ENCODE measurements at regions not wholly inside any gene's neighbourhood (a gene's known extent, or its start where the extent isn't known, plus 50 kb on each side); places are given as distances from the start of the nearest gene placed in this dataset.

GRCh38 chr14:44634692-44635091, 127.6 kb upstream of the FSCB start:
- H4K20me1 ChIP-seq: no peaks in the 10 kb centered on the region
- no peaks in the 10 kb centered on the region for H3K27me3 ChIP-seq
- no peak for TF ChIP-seq Cebpa-rat (IDR thresholded peaks at IDR 0.05)
- H3K36me3 ChIP-seq: no peaks in the 10 kb centered on the region
- H3K4me2 ChIP-seq: no peak overlapping the region
- no peaks in the 10 kb centered on the region for H3K9me3 ChIP-seq
- H3K4me3 ChIP-seq: no peak overlapping the region
- H3K4me1 ChIP-seq: peaks cover 1% of the 10 kb centered on the region
- no peak overlapping the region for H3K9ac ChIP-seq
- no peak overlapping the region for H3K27ac ChIP-seq

GRCh38 chr14:44626423-44626822, 119.3 kb upstream of the FSCB start:
- TF ChIP-seq Cebpa-rat (IDR thresholded peaks at IDR 0.05): no peak
- no peaks in the 10 kb centered on the region for H3K27me3 ChIP-seq
- H3K36me3 ChIP-seq: no peaks in the 10 kb centered on the region
- no peaks in the 10 kb centered on the region for H3K4me1 ChIP-seq
- no peak overlapping the region for H3K27ac ChIP-seq
- no peaks in the 10 kb centered on the region for H3K9me3 ChIP-seq
- no peaks in the 10 kb centered on the region for H4K20me1 ChIP-seq
- no peak overlapping the region for H3K4me2 ChIP-seq
- H3K4me3 ChIP-seq: no peak overlapping the region
- no peak overlapping the region for H3K9ac ChIP-seq

GRCh38 chr14:44625098-44625497, 118.0 kb upstream of the FSCB start:
- Histone ChIP-seq H3K36me3 (no peaks in the 10 kb centered on the region), H3K27ac (no peak overlapping the region), H3K9me3 (no peaks in the 10 kb centered on the region), H3K9ac (no peak overlapping the region), H4K20me1 (no peaks in the 10 kb centered on the region), H3K4me2 (no peak overlapping the region), H3K4me3 (no peak overlapping the region), H3K4me1 (no peaks in the 10 kb centered on the region), H3K27me3 (no peaks in the 10 kb centered on the region)
- no peak for TF ChIP-seq Cebpa-rat (IDR thresholded peaks at IDR 0.05)

- H3K9me3 ChIP-seq: no peaks in the 10 kb centered on the region
- H3K4me2 ChIP-seq: no peak overlapping the region
- H3K4me3 ChIP-seq: no peak overlapping the region
- no peak overlapping the region for H3K27ac ChIP-seq
- H3K27me3 ChIP-seq: no peaks in the 10 kb centered on the region
- no peaks in the 10 kb centered on the region for H4K20me1 ChIP-seq
- no peaks in the 10 kb centered on the region for H3K36me3 ChIP-seq
- H3K4me1 ChIP-seq: no peaks in the 10 kb centered on the region
- no peak for TF ChIP-seq Cebpa-rat (IDR thresholded peaks at IDR 0.05)
- no peak overlapping the region for H3K9ac ChIP-seq
These were observed 113.3 kb upstream of the FSCB start for GRCh38 chr14:44620121-44621019.

DNA sequence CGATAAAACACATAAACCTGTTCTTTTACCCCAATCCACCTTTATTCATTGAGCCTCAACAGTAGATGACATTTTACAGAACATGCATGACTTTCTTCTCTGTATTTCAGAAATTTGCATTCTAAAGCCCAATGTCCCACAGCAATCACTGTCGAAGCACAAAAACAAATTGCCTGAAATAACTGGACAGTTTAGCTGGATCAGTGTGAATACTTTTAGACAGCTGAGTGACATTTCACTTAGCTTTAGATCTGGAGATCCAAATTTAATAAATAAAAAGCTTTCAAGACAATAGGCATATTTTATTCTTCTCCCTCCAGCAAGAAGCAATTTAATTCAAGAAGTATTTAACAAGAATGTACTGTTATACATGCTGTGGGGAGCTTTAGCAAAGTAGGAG, 109.1 kb upstream of the FSCB start:
- Histone ChIP-seq H3K27me3 (no peaks in the 10 kb centered on the region), H3K4me1 (no peaks in the 10 kb centered on the region), H3K4me2 (no peak overlapping the region), H3K9me3 (no peaks in the 10 kb centered on the region), H3K9ac (no peak overlapping the region), H3K27ac (no peak overlapping the region), H4K20me1 (no peaks in the 10 kb centered on the region), H3K4me3 (no peak overlapping the region), H3K36me3 (no peaks in the 10 kb centered on the region)
- TF ChIP-seq Cebpa-rat (IDR thresholded peaks at IDR 0.05): no peak

DNA sequence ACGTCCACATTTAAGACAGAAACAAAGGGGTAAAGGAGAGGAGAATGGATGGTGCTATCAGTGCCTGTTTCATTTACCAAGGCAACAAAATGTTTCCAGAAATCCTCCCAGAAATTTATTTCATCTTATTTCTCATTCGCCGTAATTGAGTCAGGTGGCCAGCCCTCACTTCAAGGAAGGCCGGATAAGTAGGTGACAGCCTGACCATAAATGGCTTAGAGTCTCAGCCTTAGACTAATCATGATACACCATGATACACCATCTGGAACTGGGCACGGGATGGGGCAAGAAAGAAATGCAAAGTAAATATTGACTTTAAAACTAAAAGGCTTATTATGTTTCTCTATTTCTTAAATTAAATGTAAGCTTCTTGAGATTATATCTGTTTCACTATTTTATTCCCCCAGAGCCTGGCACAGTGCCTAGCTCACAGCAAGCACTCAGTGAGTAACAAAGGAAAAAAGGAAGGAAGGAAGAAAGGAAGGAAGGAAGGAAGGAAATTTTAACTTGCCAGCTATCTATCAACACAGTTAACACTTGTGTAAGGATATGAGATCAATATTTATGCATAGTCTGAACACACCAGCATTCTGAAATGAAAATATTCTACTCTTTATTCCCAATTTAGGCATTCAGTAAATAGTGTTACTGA, 106.1 kb upstream of the FSCB start:
- no peaks in the 10 kb centered on the region for H3K36me3 ChIP-seq
- H3K27ac ChIP-seq: no peak overlapping the region
- H3K4me1 ChIP-seq: no peaks in the 10 kb centered on the region
- no peak overlapping the region for H3K4me3 ChIP-seq
- no peaks in the 10 kb centered on the region for H3K27me3 ChIP-seq
- no peak for TF ChIP-seq Cebpa-rat (IDR thresholded peaks at IDR 0.05)
- no peaks in the 10 kb centered on the region for H3K9me3 ChIP-seq
- no peak overlapping the region for H3K4me2 ChIP-seq
- H4K20me1 ChIP-seq: no peaks in the 10 kb centered on the region
- no peak overlapping the region for H3K9ac ChIP-seq

DNA sequence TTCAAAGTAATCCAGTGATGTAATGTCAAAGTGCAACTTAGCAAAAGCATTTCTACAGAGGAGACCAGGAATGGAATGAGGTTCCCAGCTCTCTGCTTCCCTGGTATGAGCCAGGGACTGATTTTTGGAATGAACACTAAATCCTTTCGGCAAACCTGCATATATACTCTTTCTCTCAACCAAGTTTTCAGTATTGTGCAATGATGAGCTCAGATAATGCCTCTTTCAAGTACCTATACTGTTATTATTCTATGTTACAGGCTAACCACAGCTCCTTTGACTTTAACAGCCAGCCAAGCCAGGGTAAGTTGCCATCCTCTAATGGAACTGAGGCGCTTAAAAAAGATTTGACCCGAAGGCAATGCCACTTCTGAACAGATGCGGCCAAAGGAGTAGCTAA, 104.9 kb upstream of the FSCB start:
- Histone ChIP-seq H3K4me3 (no peak overlapping the region), H3K36me3 (no peaks in the 10 kb centered on the region), H3K4me2 (no peak overlapping the region)

GRCh38 chr14:44609876-44610510, 102.9 kb upstream of the FSCB start:
- Histone ChIP-seq H3K36me3 (no peaks in the 10 kb centered on the region), H3K27ac (no peak overlapping the region), H3K9me3 (no peaks in the 10 kb centered on the region), H3K4me3 (no peak overlapping the region), H3K4me1 (no peaks in the 10 kb centered on the region), H3K9ac (no peak overlapping the region), H3K27me3 (no peaks in the 10 kb centered on the region), H3K4me2 (no peak overlapping the region), H4K20me1 (no peaks in the 10 kb centered on the region)
- TF ChIP-seq Cebpa-rat (IDR thresholded peaks at IDR 0.05): no peak

More for the DNA sequence above, 104.9 kb upstream of the FSCB start:
- Histone ChIP-seq H3K27me3 (no peaks in the 10 kb centered on the region), H3K27ac (no peak overlapping the region), H3K4me1 (no peaks in the 10 kb centered on the region), H4K20me1 (no peaks in the 10 kb centered on the region), H3K9ac (no peak overlapping the region), H3K9me3 (no peaks in the 10 kb centered on the region)
- TF ChIP-seq Cebpa-rat (IDR thresholded peaks at IDR 0.05): no peak

DNA sequence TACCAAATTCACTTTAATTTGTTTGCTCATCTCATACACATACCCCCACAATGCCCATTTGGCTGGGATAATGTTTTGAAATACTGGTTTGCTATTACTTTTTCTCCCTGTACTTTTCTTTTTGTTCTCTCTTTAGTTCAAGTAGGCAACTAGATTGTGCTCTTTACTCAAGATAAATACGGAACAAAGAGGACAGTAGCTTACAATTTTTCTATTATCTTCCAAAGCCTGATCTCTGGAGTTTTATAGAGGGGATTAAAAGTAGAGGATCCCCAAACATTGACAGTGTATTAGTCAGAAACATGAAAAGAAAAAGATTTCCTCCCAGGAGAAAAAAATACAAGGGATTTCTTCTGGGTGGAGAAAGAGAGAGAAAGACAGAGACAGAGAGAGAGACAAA, 102.1 kb upstream of the FSCB start:
- H3K4me2 ChIP-seq: no peak overlapping the region
- H3K4me3 ChIP-seq: no peak overlapping the region
- H3K4me1 ChIP-seq: no peaks in the 10 kb centered on the region
- no peaks in the 10 kb centered on the region for H4K20me1 ChIP-seq
- no peaks in the 10 kb centered on the region for H3K27me3 ChIP-seq
- no peak for TF ChIP-seq Cebpa-rat (IDR thresholded peaks at IDR 0.05)
- no peaks in the 10 kb centered on the region for H3K36me3 ChIP-seq
- no peak overlapping the region for H3K9ac ChIP-seq
- H3K9me3 ChIP-seq: no peaks in the 10 kb centered on the region
- no peak overlapping the region for H3K27ac ChIP-seq

- Histone ChIP-seq H3K9ac (no peak overlapping the region), H3K4me3 (no peak overlapping the region), H3K4me1 (no peaks in the 10 kb centered on the region), H3K9me3 (no peaks in the 10 kb centered on the region), H4K20me1 (no peaks in the 10 kb centered on the region), H3K27me3 (no peaks in the 10 kb centered on the region), H3K4me2 (no peak overlapping the region), H3K27ac (no peak overlapping the region), H3K36me3 (no peaks in the 10 kb centered on the region)
- no peak for TF ChIP-seq Cebpa-rat (IDR thresholded peaks at IDR 0.05)
These were observed 100.6 kb upstream of the FSCB start for GRCh38 chr14:44607701-44608100.

Measured in BLaER1 (cell line).